Hypothalamus (tissue), 51 donors: ENCODE measurements at regions not wholly inside any gene's neighbourhood (a gene's known extent, or its start where the extent isn't known, plus 50 kb on each side); places are given as distances from the start of the nearest gene placed in this dataset.

Experiments
- DNase-seq, 51 donors: peaks; one replicate each; lab custom pipeline; 2025; lab: John Stamatoyannopoulos, UW

- DNase-seq = no peak
These were observed 100.7 kb downstream of the ASB7 start for GRCh38 chr15:100703032-100703578.

- no peak for DNase-seq
These were observed 101.3 kb downstream of the ASB7 start for GRCh38 chr15:100703671-100704070.

- DNase-seq = no peak
These were observed 102.1 kb downstream of the ASB7 start for GRCh38 chr15:100704281-100705055.

- DNase-seq = no peak
These were observed 102.7 kb downstream of the ASB7 start for GRCh38 chr15:100705065-100705464.

GRCh38 chr15:100705841-100706240 is 103.5 kb downstream of the ASB7 start:
- no peak for DNase-seq

- DNase-seq = no peak
These were observed 104.8 kb downstream of the ASB7 start for GRCh38 chr15:100707229-100707628.

- no peak for DNase-seq
These were observed 106.5 kb downstream of the ASB7 start for GRCh38 chr15:100708916-100709315.

- DNase-seq = no peak
These were observed 107.8 kb downstream of the ASB7 start for GRCh38 chr15:100710222-100710621.

- no peak for DNase-seq
These were observed 108.5 kb downstream of the ASB7 start for GRCh38 chr15:100710744-100711515.

GRCh38 chr15:100711516-100712021 is 109.2 kb downstream of the ASB7 start:
- DNase-seq = no peak

- DNase-seq = no peak
These were observed 109.8 kb downstream of the ASB7 start for GRCh38 chr15:100712226-100712625.

GRCh38 chr15:100713163-100713867 is 110.9 kb downstream of the ASB7 start:
- no peak for DNase-seq

GRCh38 chr15:100714034-100714748 is 111.8 kb downstream of the ASB7 start:
- no peak for DNase-seq

GRCh38 chr15:100714749-100715342 is 112.5 kb downstream of the ASB7 start:
- no peak for DNase-seq

GRCh38 chr15:100715571-100716455 is 113.4 kb downstream of the ASB7 start:
- DNase-seq = no peak

GRCh38 chr15:100716456-100717085 is 114.2 kb downstream of the ASB7 start:
- no peak for DNase-seq

- DNase-seq = no peak
These were observed 115.2 kb downstream of the ASB7 start for GRCh38 chr15:100717596-100717995.
